Body of pancreas (tissue), 4 donors: ENCODE measurements at regions not wholly inside any gene's neighbourhood (a gene's known extent, or its start where the extent isn't known, plus 50 kb on each side); places are given as distances from the start of the nearest gene placed in this dataset.
"Not testable (repeated sequence)": the region's sequence is repeated elsewhere in the genome, so short reads cannot be mapped to it uniquely, and the experiment has no call there.

Experiments used
- ATAC-seq: fragments of 150-250 bp; one replicate; pipeline ENCODE4 v1.9.1; 2016
- DNase-seq, 4 donors: peaks; one replicate each; pipeline ENCODE4 v3.0.0-alpha.2; 2019
- H3K27ac ChIP-seq, 4 donors: fragments of 200-600 bp; sonication (generic); 1 replicate in 3 of 4; 2 replicates in 1 of 4; pipeline versions ENCODE4 v1.5.1 to v1.6.1; 2016 to 2019; ENCODE audit warnings: mild to moderate bottlenecking in 1 of 4, mixed read lengths in 1 of 4, moderate library complexity in 1 of 4
- H3K27me3 ChIP-seq, 2 donors: fragments of 200-600 bp; sonication (generic); one replicate each; pipeline ENCODE4 v1.6.0; 2016; ENCODE audit warnings: mild to moderate bottlenecking in 1 of 2
- H3K36me3 ChIP-seq, 2 donors: fragments of 200-600 bp; sonication (generic); replicated peaks in 1 of 2; 2 replicates each; pipeline ENCODE4 v1.5.1; 2016; ENCODE audit warnings: low read depth in 2 of 2; ENCODE audit not compliant: insufficient read depth in 1 of 2
- H3K4me1 ChIP-seq: fragments of 200-600 bp; sonication (generic); one replicate; pipeline ENCODE4 v1.6.0; 2016
- H3K4me3 ChIP-seq, 2 donors: fragments of 200-600 bp; sonication (generic); 1 replicate in 1 of 2; 2 replicates in 1 of 2; pipeline ENCODE4 v1.5.1; 2016 to 2019
- H3K9me3 ChIP-seq, 3 donors: fragments of 200-600 bp; sonication (generic); 1 replicate in 2 of 3; 2 replicates in 1 of 3; pipeline ENCODE4 v1.5.1; 2016
- WGBS, 2 donors: methylation state at CpG; one replicate each; pipeline ENCODE4 v1.1.5; 2017; 5-methylcytosine and 5-hydroxymethylcytosine counted together
- intact Hi-C: fragments of 100-400 bp; cut with DNase I; formaldehyde crosslinking; loops from one replicate; pipeline ENCODE4 v1.15.1; 2023

GRCh38 chr2:111482987-111483679, 362.4 kb downstream of the BCL2L11 start:
- H3K4me1 ChIP-seq, intact Hi-C loops, H3K27me3 ChIP-seq, H3K9me3 ChIP-seq, H3K36me3 ChIP-seq, H3K4me3 ChIP-seq, H3K27ac ChIP-seq: not testable (repeated sequence)
- peak; percentile 61 for ATAC-seq
- 44 to 51% methylated on average over 5 to 7 of the region's 8 CpGs for WGBS, 2 donors
- peak in 2 of 4 donors; percentile 23 to 57 for DNase-seq

- 40 to 46% methylated on average over 1 to 3 of the region's 3 CpGs for WGBS, 2 donors
- ATAC-seq = not testable (repeated sequence)
These were observed 363.4 kb downstream of the BCL2L11 start for GRCh38 chr2:111484097-111484496.

GRCh38 chr2:111485895-111486294, 365.2 kb downstream of the BCL2L11 start:
- ATAC-seq, DNase-seq, intact Hi-C loops, H3K4me1 ChIP-seq, H3K27ac ChIP-seq, H3K4me3 ChIP-seq, H3K9me3 ChIP-seq, H3K27me3 ChIP-seq, H3K36me3 ChIP-seq: not testable (repeated sequence)
- WGBS, 2 donors = no CpG with 5 or more reads among the region's 1 CpG

More at GRCh38 chr2:111484097-111484496, 363.4 kb downstream of the BCL2L11 start:
- H3K4me3 ChIP-seq, H3K27ac ChIP-seq, H3K9me3 ChIP-seq, H3K4me1 ChIP-seq, H3K36me3 ChIP-seq, H3K27me3 ChIP-seq, DNase-seq, intact Hi-C loops: not testable (repeated sequence)

- H3K9me3 ChIP-seq, DNase-seq, ATAC-seq, H3K4me1 ChIP-seq, intact Hi-C loops, H3K4me3 ChIP-seq, H3K27ac ChIP-seq, H3K36me3 ChIP-seq, H3K27me3 ChIP-seq: not testable (repeated sequence)
- WGBS, 2 donors = 70 to 73% methylated on average over 4 of the region's 4 CpGs
These were observed 367.7 kb downstream of the BCL2L11 start for GRCh38 chr2:111488451-111488850.

- H3K27me3 ChIP-seq, H3K4me1 ChIP-seq, H3K27ac ChIP-seq, intact Hi-C loops, H3K9me3 ChIP-seq, H3K36me3 ChIP-seq, H3K4me3 ChIP-seq, ATAC-seq, DNase-seq: not testable (repeated sequence)
- no CpG with 5 or more reads among the region's 1 CpG for WGBS, 2 donors
These were observed 368.7 kb downstream of the BCL2L11 start for GRCh38 chr2:111489460-111489859.

- H3K4me1 ChIP-seq, H3K36me3 ChIP-seq, H3K4me3 ChIP-seq, H3K27ac ChIP-seq, ATAC-seq, H3K27me3 ChIP-seq, DNase-seq, intact Hi-C loops, H3K9me3 ChIP-seq: not testable (repeated sequence)
- WGBS, 2 donors = no CpG with 5 or more reads among the region's 3 CpGs
These were observed 370.5 kb downstream of the BCL2L11 start for GRCh38 chr2:111491181-111491580.

GRCh38 chr2:111491614-111492013, 370.9 kb downstream of the BCL2L11 start:
- intact Hi-C loops, H3K9me3 ChIP-seq, H3K27ac ChIP-seq, DNase-seq, H3K4me3 ChIP-seq, H3K4me1 ChIP-seq, ATAC-seq, H3K27me3 ChIP-seq, H3K36me3 ChIP-seq: not testable (repeated sequence)
- 62 to 78% methylated on average over 3 to 4 of the region's 4 CpGs for WGBS, 2 donors

GRCh38 chr2:111492995-111493719, 372.4 kb downstream of the BCL2L11 start:
- H3K27me3 ChIP-seq, H3K4me3 ChIP-seq, ATAC-seq, DNase-seq, H3K36me3 ChIP-seq, H3K4me1 ChIP-seq, intact Hi-C loops, H3K9me3 ChIP-seq: not testable (repeated sequence)
- WGBS, 2 donors = 17 to 27% methylated on average over 1 of the region's 20 CpGs
- peak overlapping the region; percentile 45 to 72 (median 58) for H3K27ac ChIP-seq
